ENCODE measurements at regions not wholly inside any gene's neighbourhood (a gene's known extent, or its start where the extent isn't known, plus 50 kb on each side); places are given as distances from the start of the nearest gene placed in this dataset.

GRCh38 chr1:104172243-104172681 is 422.6 kb downstream of the AMY1C start:
- Histone ChIP-seq H3K4me3 (ENCODE audit: low read depth in 2 of 2, low read length in 2 of 2) (no peak overlapping the region), H3K36me3 (ENCODE audit: control insufficient read depth, insufficient read depth, low read length) (no peaks in the 10 kb centered on the region), H3K27ac (ENCODE audit: low read length) (no peak overlapping the region), H3K27me3 (ENCODE audit: control insufficient read depth, insufficient read depth, low read length) (no peaks in the 10 kb centered on the region), H3K4me1 (ENCODE audit: control insufficient read depth, insufficient read depth, low read length) (no peaks in the 10 kb centered on the region), H3K9me3 (ENCODE audit: control insufficient read depth, insufficient read depth, low read depth, low read length) (no peaks in the 10 kb centered on the region)
- no peak for DNase-seq (ENCODE audit: low read depth, low spot score)
- in situ Hi-C loops (cut with HindIII; ENCODE audit: low pct_unique_long_range_greater_than_20kb, low sequenced_read_pairs), result no loop called here
- no TSS peak for BruUV-seq (replicated peaks)
- TF ChIP-seq, protein P1, sequence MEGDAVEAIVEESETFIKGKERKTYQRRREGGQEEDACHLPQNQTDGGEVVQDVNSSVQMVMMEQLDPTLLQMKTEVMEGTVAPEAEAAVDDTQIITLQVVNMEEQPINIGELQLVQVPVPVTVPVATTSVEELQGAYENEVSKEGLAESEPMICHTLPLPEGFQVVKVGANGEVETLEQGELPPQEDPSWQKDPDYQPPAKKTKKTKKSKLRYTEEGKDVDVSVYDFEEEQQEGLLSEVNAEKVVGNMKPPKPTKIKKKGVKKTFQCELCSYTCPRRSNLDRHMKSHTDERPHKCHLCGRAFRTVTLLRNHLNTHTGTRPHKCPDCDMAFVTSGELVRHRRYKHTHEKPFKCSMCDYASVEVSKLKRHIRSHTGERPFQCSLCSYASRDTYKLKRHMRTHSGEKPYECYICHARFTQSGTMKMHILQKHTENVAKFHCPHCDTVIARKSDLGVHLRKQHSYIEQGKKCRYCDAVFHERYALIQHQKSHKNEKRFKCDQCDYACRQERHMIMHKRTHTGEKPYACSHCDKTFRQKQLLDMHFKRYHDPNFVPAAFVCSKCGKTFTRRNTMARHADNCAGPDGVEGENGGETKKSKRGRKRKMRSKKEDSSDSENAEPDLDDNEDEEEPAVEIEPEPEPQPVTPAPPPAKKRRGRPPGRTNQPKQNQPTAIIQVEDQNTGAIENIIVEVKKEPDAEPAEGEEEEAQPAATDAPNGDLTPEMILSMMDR (IDR thresholded peaks at IDR 0.05), result no peak
- TF ChIP-seq SIN3A (IDR thresholded peaks at IDR 0.05; ENCODE audit: borderline replicate concordance, insufficient read depth, low read depth, low read length), result no peak
- no peak for TF ChIP-seq POLR2AphosphoS5 (IDR thresholded peaks at IDR 0.05; ENCODE audit: low read depth, low read length)
- no peak for TF ChIP-seq TCF7L2 (IDR thresholded peaks at IDR 0.05; ENCODE audit: low read depth, low read length)
- TF ChIP-seq, protein P2, sequence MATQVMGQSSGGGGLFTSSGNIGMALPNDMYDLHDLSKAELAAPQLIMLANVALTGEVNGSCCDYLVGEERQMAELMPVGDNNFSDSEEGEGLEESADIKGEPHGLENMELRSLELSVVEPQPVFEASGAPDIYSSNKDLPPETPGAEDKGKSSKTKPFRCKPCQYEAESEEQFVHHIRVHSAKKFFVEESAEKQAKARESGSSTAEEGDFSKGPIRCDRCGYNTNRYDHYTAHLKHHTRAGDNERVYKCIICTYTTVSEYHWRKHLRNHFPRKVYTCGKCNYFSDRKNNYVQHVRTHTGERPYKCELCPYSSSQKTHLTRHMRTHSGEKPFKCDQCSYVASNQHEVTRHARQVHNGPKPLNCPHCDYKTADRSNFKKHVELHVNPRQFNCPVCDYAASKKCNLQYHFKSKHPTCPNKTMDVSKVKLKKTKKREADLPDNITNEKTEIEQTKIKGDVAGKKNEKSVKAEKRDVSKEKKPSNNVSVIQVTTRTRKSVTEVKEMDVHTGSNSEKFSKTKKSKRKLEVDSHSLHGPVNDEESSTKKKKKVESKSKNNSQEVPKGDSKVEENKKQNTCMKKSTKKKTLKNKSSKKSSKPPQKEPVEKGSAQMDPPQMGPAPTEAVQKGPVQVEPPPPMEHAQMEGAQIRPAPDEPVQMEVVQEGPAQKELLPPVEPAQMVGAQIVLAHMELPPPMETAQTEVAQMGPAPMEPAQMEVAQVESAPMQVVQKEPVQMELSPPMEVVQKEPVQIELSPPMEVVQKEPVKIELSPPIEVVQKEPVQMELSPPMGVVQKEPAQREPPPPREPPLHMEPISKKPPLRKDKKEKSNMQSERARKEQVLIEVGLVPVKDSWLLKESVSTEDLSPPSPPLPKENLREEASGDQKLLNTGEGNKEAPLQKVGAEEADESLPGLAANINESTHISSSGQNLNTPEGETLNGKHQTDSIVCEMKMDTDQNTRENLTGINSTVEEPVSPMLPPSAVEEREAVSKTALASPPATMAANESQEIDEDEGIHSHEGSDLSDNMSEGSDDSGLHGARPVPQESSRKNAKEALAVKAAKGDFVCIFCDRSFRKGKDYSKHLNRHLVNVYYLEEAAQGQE (IDR thresholded peaks at IDR 0.05; ENCODE audit: insufficient read depth in 1 of 2, low read depth in 2 of 2, low read length in 1 of 2), result no peak
- ATAC-seq, result no peak
- intact Hi-C loops (cut with micrococcal nuclease; ENCODE audit: unreplicated experiment), result no loop called here
- ChIA-PET POLR2A (no interaction called here), CTCF (no interaction called here)

DNA sequence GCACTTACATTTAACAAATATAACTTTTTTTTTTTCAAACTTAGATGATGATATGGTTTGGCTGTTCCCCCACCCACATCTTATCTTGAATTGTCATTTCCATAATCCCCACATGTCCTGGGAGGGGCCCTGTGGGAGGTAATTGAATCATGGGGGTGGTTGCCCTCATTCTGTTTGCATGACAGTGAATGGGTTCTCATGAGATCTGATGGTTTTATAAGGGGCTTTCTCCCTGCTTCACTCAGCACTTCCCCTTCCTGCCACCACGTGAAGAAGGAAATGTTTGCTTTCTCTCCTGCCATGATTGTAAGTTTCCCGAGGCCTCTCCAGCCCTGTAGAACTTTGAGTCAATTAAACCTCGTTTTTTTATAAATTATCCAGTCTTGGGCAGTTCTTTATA is 432.6 kb downstream of the AMY1C start:
- Histone ChIP-seq H3K4me3 (ENCODE audit: low read depth in 2 of 2, low read length in 2 of 2) (no peak overlapping the region), H3K9me3 (ENCODE audit: control insufficient read depth, insufficient read depth, low read depth, low read length) (no peaks in the 10 kb centered on the region), H3K36me3 (ENCODE audit: control insufficient read depth, insufficient read depth, low read length) (no peaks in the 10 kb centered on the region), H3K27ac (ENCODE audit: low read length) (no peak overlapping the region), H3K27me3 (ENCODE audit: control insufficient read depth, insufficient read depth, low read length) (no peaks in the 10 kb centered on the region), H3K4me1 (ENCODE audit: control insufficient read depth, insufficient read depth, low read length) (no peaks in the 10 kb centered on the region)
- BruUV-seq (replicated peaks), result no TSS peak
- DNase-seq (ENCODE audit: low read depth, low spot score), result no peak
- POLR2A ChIA-PET, result interaction anchor here (0.6 kb wide), 1 partner anchor 62 kb away, joined by 14 read pairs; no protein-coding TSS in a partner anchor
- ATAC-seq, result no peak
- intact Hi-C loops (cut with micrococcal nuclease; ENCODE audit: unreplicated experiment), result no loop called here
- TF ChIP-seq TCF7L2 (IDR thresholded peaks at IDR 0.05; ENCODE audit: low read depth, low read length), result no peak
- no peak for TF ChIP-seq SIN3A (IDR thresholded peaks at IDR 0.05; ENCODE audit: borderline replicate concordance, insufficient read depth, low read depth, low read length)
- TF ChIP-seq, protein P2 (IDR thresholded peaks at IDR 0.05; ENCODE audit: insufficient read depth in 1 of 2, low read depth in 2 of 2, low read length in 1 of 2), result no peak
- TF ChIP-seq, protein P1 (IDR thresholded peaks at IDR 0.05), result no peak
- no peak for TF ChIP-seq POLR2AphosphoS5 (IDR thresholded peaks at IDR 0.05; ENCODE audit: low read depth, low read length)
- CTCF ChIA-PET, result no interaction called here
- in situ Hi-C loops (cut with HindIII; ENCODE audit: low pct_unique_long_range_greater_than_20kb, low sequenced_read_pairs), result no loop called here

Data from Panc1 (cell line).